Heart left ventricle (tissue), 16 donors: ENCODE measurements at regions not wholly inside any gene's neighbourhood (a gene's known extent, or its start where the extent isn't known, plus 50 kb on each side); places are given as distances from the start of the nearest gene placed in this dataset.

ENCODE experiments used
- ATAC-seq, 4 donors: fragments of 200-7000 bp; cut with Tn5 transposase; one replicate each; pipeline ENCODE4 v1.9.1; 2020 to 2022; ENCODE audit warnings: moderate library complexity in 4 of 4, mild to moderate bottlenecking in 3 of 4, moderate number of reproducible peaks in 1 of 4
- DNase-seq, 5 donors: peaks; one replicate each; pipeline ENCODE4 v3.0.0-alpha.2; 2020
- H3K27ac ChIP-seq, 12 donors: fragments of 200-600 bp; sonication (generic) in 4 of 12; one replicate each; pipeline versions ENCODE4 v1.5.0 to v1.8.0; 2016 to 2022; ENCODE audit warnings: mild to moderate bottlenecking in 2 of 12
- H3K27me3 ChIP-seq, 9 donors: fragments of 200-600 bp; sonication (generic) in 2 of 9; one replicate each; pipeline versions ENCODE4 v1.5.1 to v1.8.0; 2016 to 2022; ENCODE audit warnings: mild to moderate bottlenecking in 3 of 9
- H3K36me3 ChIP-seq, 9 donors: fragments of 200-600 bp; sonication (generic) in 2 of 9; one replicate each; pipeline versions ENCODE4 v1.5.0 to v1.8.0; 2018 to 2022; ENCODE audit warnings: mild to moderate bottlenecking in 2 of 9
- H3K4me1 ChIP-seq, 12 donors: fragments of 200-600 bp; sonication (generic) in 4 of 12; one replicate each; pipeline versions ENCODE4 v1.5.0 to v1.8.0; 2016 to 2022; ENCODE audit warnings: mild to moderate bottlenecking in 3 of 12
- H3K4me3 ChIP-seq, 12 donors: fragments of 200-600 bp; sonication (generic) in 4 of 12; one replicate each; pipeline versions ENCODE4 v1.5.0 to v1.8.0; 2017 to 2022; ENCODE audit warnings: mild to moderate bottlenecking in 9 of 12, moderate library complexity in 4 of 12
- H3K9me3 ChIP-seq, 12 donors: fragments of 200-600 bp; sonication (generic) in 4 of 12; one replicate each; pipeline versions ENCODE4 v1.5.0 to v1.8.0; 2016 to 2022; ENCODE audit warnings: mild to moderate bottlenecking in 1 of 12
- POLR2A ChIP-seq, 2 donors: fragments of 450-650 bp; IDR thresholded peaks; one replicate each; pipeline ENCODE4 v1.6.1; 2017; ENCODE audit warnings: antibody characterized with exemption in 2 of 2, mild to moderate bottlenecking in 2 of 2, moderate library complexity in 2 of 2
- WGBS, 4 donors: extraction: QIAGEN DNeasy Blood & Tissue Kit in 2 of 4; methylation state at CpG; one replicate each; pipeline versions ENCODE4 v1.1.5 to v1.1.7; 2013 to 2018; 5-methylcytosine and 5-hydroxymethylcytosine counted together
- intact Hi-C, 10 donors: fragments of 100-400 bp; cut with DNase I; formaldehyde crosslinking; loops; one replicate each; pipeline versions ENCODE4 v1.11.1 to v1.14.2; 2022
- TF ChIP-seq, protein P1 (sequence below), 12 donors: fragments of 200-600 bp; sonication (generic) in 4 of 12; IDR thresholded peaks; one replicate each; pipeline versions ENCODE4 v1.5.0 to v1.8.0; 2018 to 2022; ENCODE audit warnings: antibody characterized with exemption in 12 of 12, mild to moderate bottlenecking in 5 of 12
- donor health status: ischemic (EF 13 %, LVEDD 7.1; RV severe dilation, severe dysfunction).
- donor health status: healthy with polysubstance abuse.
- donor health status: DM: no; HTN: yes; CAD: no.
- donor health status: DM: no; HTN: no; CAD: no.
- donor health status: ischemic (EF 25% LVEDD 6.9; RV normal size, moderate dysfunction).
- donor health status: ischemic (EF 25% LVEDD 5.7; RV mildly dilated, moderate dysfunction).
- donor health status: healthy.
- donor health status: DM: yes; HTN: yes; CAD: no.
- donor health status: ischemic (EF 35%, LVEDD 5.7; RV mildly dilated, moderate dysfunction).
- donor health status: nonischemic (EF 11% LVEDD 7.7; RV severe dilation, severe dysfunction).
- donor health status: DM: yes; HTN: yes; CAD: no.
- donor health status: PGD.
- donor health status: ischemic (EF 29% LVEDD 5.4; RV normal size, mild dysfunction).
- donor health status: nonischemic (EF 23%, LVEDD 6.1; RV moderate dilation, normal function).

DNA sequence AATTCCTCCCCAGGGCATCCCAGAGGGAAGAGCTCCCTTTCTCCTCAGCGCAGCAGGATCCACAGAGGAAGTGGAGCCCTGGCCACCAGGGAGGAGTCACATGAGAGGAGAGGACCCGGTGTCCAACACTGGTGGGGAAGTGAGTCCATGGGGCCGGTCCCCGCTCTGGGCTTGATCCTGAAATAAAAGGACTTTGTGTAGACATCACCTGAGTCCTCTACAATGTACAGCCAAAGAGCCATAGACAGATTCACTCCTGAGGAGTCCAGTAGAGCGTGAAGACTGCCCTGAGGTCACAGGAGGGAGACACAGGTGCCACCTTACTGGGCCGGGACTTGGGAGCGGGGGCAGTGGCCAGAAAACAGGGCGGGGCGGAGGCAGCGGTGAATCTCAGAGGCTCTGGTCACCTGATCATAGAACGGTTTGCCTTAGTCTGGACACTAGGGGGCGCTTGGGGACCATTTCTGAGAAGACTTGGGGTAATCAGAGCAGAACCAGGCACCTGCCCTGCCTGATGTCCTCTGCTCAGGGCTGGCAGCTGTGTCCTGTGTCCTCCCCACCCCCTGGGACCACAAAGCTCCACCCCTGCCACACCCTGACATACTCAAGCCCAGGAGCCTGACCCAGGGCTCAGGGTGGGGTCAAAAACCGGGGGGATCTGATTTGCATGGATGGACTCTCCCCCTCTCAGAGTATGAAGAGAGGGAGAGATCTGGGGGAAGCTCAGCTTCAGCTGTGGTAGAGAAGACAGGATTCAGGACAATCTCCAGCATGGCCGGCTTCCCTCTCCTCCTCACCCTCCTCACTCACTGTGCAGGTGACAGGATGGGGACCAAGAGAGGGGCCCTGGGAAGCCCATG, 112.7 kb downstream of the VPREB1 start:
- no peaks in the 10 kb centered on the region for H3K36me3 ChIP-seq
- TF ChIP-seq, protein P1, sequence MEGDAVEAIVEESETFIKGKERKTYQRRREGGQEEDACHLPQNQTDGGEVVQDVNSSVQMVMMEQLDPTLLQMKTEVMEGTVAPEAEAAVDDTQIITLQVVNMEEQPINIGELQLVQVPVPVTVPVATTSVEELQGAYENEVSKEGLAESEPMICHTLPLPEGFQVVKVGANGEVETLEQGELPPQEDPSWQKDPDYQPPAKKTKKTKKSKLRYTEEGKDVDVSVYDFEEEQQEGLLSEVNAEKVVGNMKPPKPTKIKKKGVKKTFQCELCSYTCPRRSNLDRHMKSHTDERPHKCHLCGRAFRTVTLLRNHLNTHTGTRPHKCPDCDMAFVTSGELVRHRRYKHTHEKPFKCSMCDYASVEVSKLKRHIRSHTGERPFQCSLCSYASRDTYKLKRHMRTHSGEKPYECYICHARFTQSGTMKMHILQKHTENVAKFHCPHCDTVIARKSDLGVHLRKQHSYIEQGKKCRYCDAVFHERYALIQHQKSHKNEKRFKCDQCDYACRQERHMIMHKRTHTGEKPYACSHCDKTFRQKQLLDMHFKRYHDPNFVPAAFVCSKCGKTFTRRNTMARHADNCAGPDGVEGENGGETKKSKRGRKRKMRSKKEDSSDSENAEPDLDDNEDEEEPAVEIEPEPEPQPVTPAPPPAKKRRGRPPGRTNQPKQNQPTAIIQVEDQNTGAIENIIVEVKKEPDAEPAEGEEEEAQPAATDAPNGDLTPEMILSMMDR (IDR thresholded peaks at IDR 0.05), result peak; percentile 45 to 70 (median 59)
- TF ChIP-seq POLR2A (IDR thresholded peaks at IDR 0.05), result no peak
- 14 to 21% (median 20%) methylated on average over 12 to 14 of the region's 14 CpGs for WGBS, 4 donors
- intact Hi-C loops, result loop anchor here in 1 of 10 donors (10.0 kb wide), 1 partner anchor 68 kb away; no protein-coding TSS in a partner anchor
- ATAC-seq, result peak; percentile 81 to 91 (median 86)
- peak; percentile 65 to 75 (median 70) for DNase-seq
- H3K9me3 ChIP-seq, result no peaks in the 10 kb centered on the region
- H3K4me3 ChIP-seq, result no peak overlapping the region
- peaks cover 0 to 3% (median 0%) of the 10 kb centered on the region in 12 donors for H3K4me1 ChIP-seq
- H3K27me3 ChIP-seq, result peaks cover 0 to 46% (median 3%) of the 10 kb centered on the region in 9 donors
- no peak overlapping the region for H3K27ac ChIP-seq

DNA sequence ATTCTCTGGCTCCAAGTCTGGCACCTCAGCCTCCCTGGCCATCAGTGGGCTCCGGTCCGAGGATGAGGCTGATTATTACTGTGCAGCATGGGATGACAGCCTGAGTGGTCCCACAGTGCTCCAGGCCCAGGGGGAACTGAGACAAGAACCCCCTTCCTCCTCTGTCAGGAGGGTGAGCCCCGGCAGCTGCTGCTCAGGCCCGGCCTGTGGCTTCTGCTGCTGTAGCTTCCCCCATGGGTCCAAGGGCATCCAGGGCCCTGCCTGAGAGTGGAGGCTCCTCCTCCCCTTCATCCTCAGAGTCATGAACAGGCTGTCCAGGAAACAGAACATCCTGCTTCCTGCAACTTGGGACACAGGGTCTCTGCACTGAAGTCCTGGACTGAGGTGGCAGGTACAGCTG, 113.6 kb downstream of the VPREB1 start:
- no peaks in the 10 kb centered on the region for H3K36me3 ChIP-seq
- H3K4me3 ChIP-seq, result no peak overlapping the region
- DNase-seq (no peak), ATAC-seq (peak in 1 of 4 donors; percentile 45)
- H3K27ac ChIP-seq, result no peak overlapping the region
- H3K4me1 ChIP-seq, result peaks cover 0 to 3% (median 0%) of the 10 kb centered on the region in 12 donors
- peaks cover 0 to 55% (median 4%) of the 10 kb centered on the region in 9 donors for H3K27me3 ChIP-seq
- H3K9me3 ChIP-seq, result no peaks in the 10 kb centered on the region
- intact Hi-C loops, result loop anchor here in 1 of 10 donors (10.0 kb wide), 1 partner anchor 67 kb away; no protein-coding TSS in a partner anchor
- TF ChIP-seq, protein P1 (IDR thresholded peaks at IDR 0.05), result no peak
- TF ChIP-seq POLR2A (IDR thresholded peaks at IDR 0.05), result no peak
- 64 to 76% (median 67%) methylated on average over 2 to 4 of the region's 4 CpGs for WGBS, 4 donors

DNA sequence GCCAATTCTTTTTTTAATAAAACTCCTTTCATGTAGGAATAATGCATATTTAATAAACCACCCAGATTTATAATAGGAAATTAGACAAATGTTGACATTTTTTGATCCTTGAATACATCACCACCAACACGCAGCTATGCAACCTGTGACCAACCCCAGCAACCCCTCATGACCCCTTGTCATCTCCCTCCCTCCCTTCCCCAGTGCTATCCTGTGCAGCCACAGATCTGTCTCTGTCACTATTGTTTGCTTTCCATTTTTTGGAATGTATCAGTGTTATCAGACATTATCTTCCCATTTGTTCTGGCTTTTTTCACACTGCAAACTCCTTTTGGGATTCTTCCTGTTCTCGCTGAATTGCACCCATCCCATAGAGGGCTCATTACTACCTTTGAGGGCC, 114.1 kb downstream of the VPREB1 start:
- Histone ChIP-seq H3K4me1 (peaks cover 0 to 3% (median 0%) of the 10 kb centered on the region in 12 donors), H3K27ac (no peak overlapping the region), H3K36me3 (no peaks in the 10 kb centered on the region), H3K9me3 (no peaks in the 10 kb centered on the region), H3K27me3 (peaks cover 0 to 60% (median 4%) of the 10 kb centered on the region in 9 donors), H3K4me3 (no peak overlapping the region)
- DNase-seq (no peak), ATAC-seq (no peak)
- TF ChIP-seq, protein P1 (IDR thresholded peaks at IDR 0.05), result no peak
- TF ChIP-seq POLR2A (IDR thresholded peaks at IDR 0.05), result no peak
- WGBS, 4 donors, result 55 to 66% (median 62%) methylated on average over 2 of the region's 2 CpGs
- intact Hi-C loops, result loop anchor here in 1 of 10 donors (10.0 kb wide), 1 partner anchor 66 kb away; no protein-coding TSS in a partner anchor

DNA sequence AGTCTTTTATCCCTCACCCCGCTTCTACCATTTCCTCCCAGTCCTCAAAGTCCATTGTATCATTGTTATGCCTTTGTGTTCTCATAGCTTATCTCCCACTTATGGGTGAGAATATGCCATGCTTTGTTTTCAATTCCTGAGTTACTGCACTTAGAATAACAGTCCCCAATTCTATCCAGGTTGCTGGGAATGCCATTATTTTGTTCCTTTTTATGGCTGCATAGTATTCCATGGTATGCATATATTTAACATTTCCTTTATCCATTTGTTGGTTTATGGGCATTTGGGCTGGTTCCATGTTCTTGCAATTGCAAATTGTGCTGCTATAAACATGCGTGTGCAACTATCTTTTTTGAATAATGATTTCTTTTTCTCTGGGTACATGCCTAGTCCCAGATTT, 114.9 kb downstream of the VPREB1 start:
- Histone ChIP-seq H3K4me3 (no peak overlapping the region), H3K36me3 (no peaks in the 10 kb centered on the region), H3K4me1 (peaks cover 0 to 3% (median 0%) of the 10 kb centered on the region in 12 donors), H3K27me3 (peaks cover 0 to 68% (median 4%) of the 10 kb centered on the region in 9 donors), H3K9me3 (no peaks in the 10 kb centered on the region), H3K27ac (no peak overlapping the region)
- ATAC-seq, result no peak
- intact Hi-C loops, result loop anchor here in 1 of 10 donors (10.0 kb wide), 1 partner anchor 65 kb away; no protein-coding TSS in a partner anchor
- TF ChIP-seq, protein P1 (IDR thresholded peaks at IDR 0.05), result no peak
- TF ChIP-seq POLR2A (IDR thresholded peaks at IDR 0.05), result no peak
- DNase-seq, result no peak
- 54 to 91% (median 68%) methylated on average over 2 of the region's 2 CpGs for WGBS, 4 donors
